Mucosa of descending colon (tissue), 3 donors: ENCODE measurements at regions not wholly inside any gene's neighbourhood (a gene's known extent, or its start where the extent isn't known, plus 50 kb on each side); places are given as distances from the start of the nearest gene placed in this dataset.

Experiments
- ATAC-seq: fragments of 200-7000 bp; cut with Tn5 transposase; one replicate; pipeline ENCODE4 v1.9.1; 2020; ENCODE audit warnings: mild to moderate bottlenecking, moderate library complexity
- DNase-seq, 3 donors: peaks; one replicate each; pipeline ENCODE4 v3.0.0-alpha.2; 2020
- H3K36me3 ChIP-seq: fragments of 200-600 bp; one replicate; pipeline ENCODE4 v1.8.0; 2021; ENCODE audit warnings: low read depth, mild to moderate bottlenecking
- H3K4me1 ChIP-seq: fragments of 200-600 bp; one replicate; pipeline ENCODE4 v1.8.0; 2021; ENCODE audit warnings: low read depth, mild to moderate bottlenecking
- H3K4me3 ChIP-seq: fragments of 200-600 bp; one replicate; pipeline ENCODE4 v1.8.0; 2021; ENCODE audit warnings: mild to moderate bottlenecking
- H3K9me3 ChIP-seq: fragments of 200-600 bp; one replicate; pipeline ENCODE4 v1.8.0; 2021; ENCODE audit warnings: mild to moderate bottlenecking
- CTCF ChIP-seq: fragments of 200-600 bp; IDR thresholded peaks from one replicate; pipeline ENCODE4 v1.8.0; 2022; ENCODE audit warnings: antibody characterized with exemption, mild to moderate bottlenecking
- intact Hi-C, 2 donors: fragments of 100-400 bp; cut with DNase I in 1 of 2; cut with micrococcal nuclease in 1 of 2; formaldehyde crosslinking; loops; one replicate each; pipeline versions ENCODE4 v1.11.0 to v1.11.1; 2022; cut with DNase I, micrococcal nuclease
- donor health status: DM: no; HTN: no; CAD: no; lungs with moderate emphysema.
- donor health status: DM: no; HTN: no; CAD: no.
- donor health status: DM: no; HTN: yes; CAD: no.

DNA sequence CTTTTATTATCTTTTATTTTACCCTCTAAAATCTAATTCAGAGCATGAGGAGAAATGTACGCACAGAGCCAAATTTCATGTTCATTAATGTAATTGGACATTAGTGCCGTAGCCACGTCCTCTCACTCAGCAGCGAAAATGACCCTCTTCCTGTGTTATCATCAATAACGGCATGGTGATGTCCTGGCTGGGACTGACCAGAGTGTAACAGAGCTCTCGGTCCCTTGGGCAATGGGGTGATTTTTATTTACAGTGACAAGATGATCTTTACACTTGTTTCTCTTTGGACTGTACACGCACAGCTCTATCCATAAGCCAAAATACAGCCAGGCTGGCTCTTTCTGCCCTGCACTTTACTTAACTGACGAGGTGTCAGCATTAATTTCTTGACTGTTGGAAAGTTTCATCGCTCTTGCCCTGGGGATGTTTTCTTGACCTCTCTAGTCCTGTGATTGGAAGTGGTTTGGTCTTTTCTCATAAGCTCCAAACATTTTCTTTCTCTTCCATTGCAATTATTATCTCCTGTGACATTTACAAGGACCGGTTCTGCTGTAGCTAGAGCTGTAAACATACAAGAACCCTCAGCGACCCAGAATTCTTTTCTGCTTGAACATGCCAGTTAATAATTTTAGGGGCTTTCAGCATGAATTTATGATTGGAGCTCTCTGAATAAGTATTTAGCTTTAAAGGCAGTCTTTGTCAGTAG, 308.0 kb upstream of the PIK3C3 start:
- DNase-seq (no peak), ATAC-seq (no peak)
- H3K4me1 ChIP-seq = no peaks in the 10 kb centered on the region
- intact Hi-C loops = no loop called here
- H3K36me3 ChIP-seq = no peaks in the 10 kb centered on the region
- TF ChIP-seq CTCF = no peak
- no peak overlapping the region for H3K4me3 ChIP-seq
- H3K9me3 ChIP-seq = no peaks in the 10 kb centered on the region

DNA sequence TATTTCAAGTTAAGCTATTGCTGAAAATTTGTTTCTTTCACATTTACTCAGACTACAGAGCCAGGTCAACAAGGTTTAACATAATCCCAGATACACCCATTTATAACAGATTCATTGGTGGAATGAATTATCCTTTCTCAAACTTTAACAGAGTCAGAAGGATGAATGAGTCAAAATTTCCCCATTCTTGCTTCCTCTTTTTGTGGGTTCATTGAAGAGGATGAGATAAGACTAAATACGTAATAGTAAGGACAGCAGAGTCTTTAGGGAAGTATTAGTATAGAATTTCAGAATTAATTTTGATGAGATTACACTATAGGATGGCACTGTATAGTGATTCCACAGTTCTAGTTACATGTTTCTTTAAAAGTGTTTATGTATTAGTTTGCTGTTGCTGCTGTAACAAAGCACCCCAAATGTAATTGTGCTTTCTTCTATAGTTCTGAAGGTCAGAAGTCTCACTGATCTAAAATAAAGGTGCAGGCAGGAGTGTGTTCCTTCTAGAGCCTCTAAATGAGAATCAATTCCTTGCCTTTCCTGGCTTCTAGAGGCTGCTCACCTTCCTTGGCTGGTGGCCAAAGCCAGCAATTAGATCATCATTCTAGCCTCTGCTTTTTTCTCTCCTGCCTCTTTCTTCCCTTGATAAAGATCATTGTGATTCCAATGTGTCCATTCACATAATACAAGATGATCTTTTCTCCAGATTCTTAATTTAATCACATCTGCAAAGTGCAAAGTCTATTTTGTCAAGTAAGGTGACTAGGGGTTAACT, 309.3 kb upstream of the PIK3C3 start:
- no peaks in the 10 kb centered on the region for H3K36me3 ChIP-seq
- no peaks in the 10 kb centered on the region for H3K9me3 ChIP-seq
- DNase-seq = no peak
- H3K4me3 ChIP-seq = no peak overlapping the region
- TF ChIP-seq CTCF = no peak
- no peaks in the 10 kb centered on the region for H3K4me1 ChIP-seq
- no peak for ATAC-seq
- intact Hi-C loops = no loop called here

- Histone ChIP-seq H3K36me3 (no peaks in the 10 kb centered on the region), H3K4me1 (no peaks in the 10 kb centered on the region), H3K9me3 (no peaks in the 10 kb centered on the region), H3K4me3 (no peak overlapping the region)
- TF ChIP-seq CTCF = no peak
- ATAC-seq (no peak), DNase-seq (no peak)
- intact Hi-C loops = no loop called here
Measured at GRCh38 chr18:41644466-41644865, 310.6 kb upstream of the PIK3C3 start.

GRCh38 chr18:41643427-41643826, 311.6 kb upstream of the PIK3C3 start:
- DNase-seq (no peak), ATAC-seq (no peak)
- no peaks in the 10 kb centered on the region for H3K4me1 ChIP-seq
- no peaks in the 10 kb centered on the region for H3K9me3 ChIP-seq
- H3K36me3 ChIP-seq = no peaks in the 10 kb centered on the region
- no peak overlapping the region for H3K4me3 ChIP-seq
- TF ChIP-seq CTCF = no peak
- intact Hi-C loops = no loop called here

DNA sequence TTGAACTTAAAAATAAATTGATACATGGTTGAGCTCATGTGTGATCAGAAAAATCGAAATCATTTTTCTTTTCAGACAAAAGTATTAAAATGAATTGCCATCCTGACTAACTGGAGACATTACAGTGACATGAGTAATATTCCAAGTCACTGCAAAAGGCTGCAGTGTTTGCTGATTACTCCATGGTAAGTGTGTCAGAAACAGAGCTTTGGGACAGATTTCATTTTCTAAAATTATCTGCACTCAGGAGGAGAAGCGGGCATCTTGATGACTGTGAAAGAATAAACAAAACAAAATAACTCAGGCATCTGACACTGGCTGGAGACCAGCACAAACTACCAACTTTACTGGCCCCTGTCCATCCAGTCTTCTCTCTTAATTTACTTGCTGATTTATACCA, 312.3 kb upstream of the PIK3C3 start:
- intact Hi-C loops = no loop called here
- H3K4me3 ChIP-seq = no peak overlapping the region
- no peaks in the 10 kb centered on the region for H3K36me3 ChIP-seq
- H3K4me1 ChIP-seq = no peaks in the 10 kb centered on the region
- TF ChIP-seq CTCF = no peak
- DNase-seq (no peak), ATAC-seq (no peak)
- no peaks in the 10 kb centered on the region for H3K9me3 ChIP-seq
